ENCODE measurements at regions not wholly inside any gene's neighbourhood (a gene's known extent, or its start where the extent isn't known, plus 50 kb on each side); places are given as distances from the start of the nearest gene placed in this dataset.

DNA sequence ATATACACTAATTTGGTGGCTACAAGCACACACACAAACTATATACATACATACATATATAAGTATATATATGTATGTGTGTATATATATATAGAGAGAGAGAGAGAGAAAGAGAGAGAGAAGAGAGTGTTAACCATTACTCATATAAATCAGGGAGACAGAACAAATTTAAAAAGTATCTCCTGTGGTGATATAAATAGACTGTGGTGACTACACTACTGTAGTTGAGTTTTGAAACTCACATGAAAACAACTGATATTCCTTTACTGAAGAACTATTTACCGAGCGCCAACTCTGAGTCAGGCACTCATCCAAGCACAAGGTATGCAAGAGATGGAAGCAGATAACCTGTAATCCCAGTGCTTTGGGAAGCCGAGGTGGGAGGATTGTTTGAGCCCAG, 67.3 kb upstream of the ANO6 start:
- H2AFZ ChIP-seq (ENCODE audit: low read depth, low read length), result no peak overlapping the region
- H3K9me3 ChIP-seq (ENCODE audit: insufficient read depth, low read length), result 0 out of 2 replicates have a peak, but pooled peaks cover 3% of the 10 kb centered on the region
- no peaks in the 10 kb centered on the region for H3K27me3 ChIP-seq (ENCODE audit: low read depth, low read length)
- no peak overlapping the region for H3K4me2 ChIP-seq (ENCODE audit: low read length)
- no peak overlapping the region for H3K27ac ChIP-seq (ENCODE audit: low read length)
- H4K20me1 ChIP-seq (ENCODE audit: insufficient read depth, low read length), result no peaks in the 10 kb centered on the region
- no peaks in the 10 kb centered on the region for H3K4me1 ChIP-seq (ENCODE audit: low read length)
- H3K9ac ChIP-seq (ENCODE audit: low read length), result no peak overlapping the region
- H3K4me3 ChIP-seq (ENCODE audit: low read length), result no peak overlapping the region
- no peaks in the 10 kb centered on the region for H3K36me3 ChIP-seq (replicated peaks; ENCODE audit: low read depth, low read length)
- TF ChIP-seq, protein P1, sequence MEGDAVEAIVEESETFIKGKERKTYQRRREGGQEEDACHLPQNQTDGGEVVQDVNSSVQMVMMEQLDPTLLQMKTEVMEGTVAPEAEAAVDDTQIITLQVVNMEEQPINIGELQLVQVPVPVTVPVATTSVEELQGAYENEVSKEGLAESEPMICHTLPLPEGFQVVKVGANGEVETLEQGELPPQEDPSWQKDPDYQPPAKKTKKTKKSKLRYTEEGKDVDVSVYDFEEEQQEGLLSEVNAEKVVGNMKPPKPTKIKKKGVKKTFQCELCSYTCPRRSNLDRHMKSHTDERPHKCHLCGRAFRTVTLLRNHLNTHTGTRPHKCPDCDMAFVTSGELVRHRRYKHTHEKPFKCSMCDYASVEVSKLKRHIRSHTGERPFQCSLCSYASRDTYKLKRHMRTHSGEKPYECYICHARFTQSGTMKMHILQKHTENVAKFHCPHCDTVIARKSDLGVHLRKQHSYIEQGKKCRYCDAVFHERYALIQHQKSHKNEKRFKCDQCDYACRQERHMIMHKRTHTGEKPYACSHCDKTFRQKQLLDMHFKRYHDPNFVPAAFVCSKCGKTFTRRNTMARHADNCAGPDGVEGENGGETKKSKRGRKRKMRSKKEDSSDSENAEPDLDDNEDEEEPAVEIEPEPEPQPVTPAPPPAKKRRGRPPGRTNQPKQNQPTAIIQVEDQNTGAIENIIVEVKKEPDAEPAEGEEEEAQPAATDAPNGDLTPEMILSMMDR (IDR thresholded peaks at IDR 0.05; ENCODE audit: low read depth, low read length), result no peak
- TF ChIP-seq EZH2phosphoT487 (IDR thresholded peaks at IDR 0.05; ENCODE audit: low read depth), result no peak
- no peaks in the 10 kb centered on the region for H3K79me2 ChIP-seq (ENCODE audit: low read length)

DNA sequence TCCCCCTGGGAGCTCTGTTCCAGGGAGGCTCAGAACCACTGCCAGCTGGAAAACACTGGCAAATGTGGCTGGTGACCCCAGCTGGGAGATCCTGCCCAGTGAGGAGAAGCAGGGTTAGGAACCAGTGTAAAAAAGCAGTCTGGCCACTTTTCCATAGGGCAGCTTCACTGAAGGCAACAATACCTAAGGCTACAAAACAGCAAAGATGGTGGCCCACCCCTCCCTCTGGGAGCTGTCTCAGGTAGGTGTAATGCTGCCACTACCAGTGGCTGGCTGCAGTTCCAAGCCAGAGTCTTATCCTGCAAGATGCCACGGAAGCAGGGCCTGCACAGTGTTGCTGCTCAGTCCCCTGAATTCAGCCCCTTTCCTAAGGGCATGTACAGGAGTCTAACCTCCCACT, 50.6 kb upstream of the ANO6 start:
- TF ChIP-seq, protein P1 (IDR thresholded peaks at IDR 0.05; ENCODE audit: low read depth, low read length), result no peak
- no peak for TF ChIP-seq EZH2phosphoT487 (IDR thresholded peaks at IDR 0.05; ENCODE audit: low read depth)
- H3K9me3 ChIP-seq (ENCODE audit: insufficient read depth, low read length), result no peaks in the 10 kb centered on the region
- no peaks in the 10 kb centered on the region for H4K20me1 ChIP-seq (ENCODE audit: insufficient read depth, low read length)

GRCh38 chr12:45166056-45166455, 49.8 kb upstream of the ANO6 start:
- Histone ChIP-seq H2AFZ (ENCODE audit: low read depth, low read length) (no peak overlapping the region), H3K27me3 (ENCODE audit: low read depth, low read length) (peaks cover 5% of the 10 kb centered on the region; the same call in 1 of the 2 replicates), H3K79me2 (ENCODE audit: low read length) (no peaks in the 10 kb centered on the region), H3K36me3 (replicated peaks; ENCODE audit: low read depth, low read length) (no peaks in the 10 kb centered on the region), H3K4me3 (ENCODE audit: low read length) (no peak overlapping the region), H3K27ac (ENCODE audit: low read length) (no peak overlapping the region), H3K9ac (ENCODE audit: low read length) (no peak overlapping the region), H3K4me1 (ENCODE audit: low read length) (no peaks in the 10 kb centered on the region), H4K20me1 (ENCODE audit: insufficient read depth, low read length) (no peaks in the 10 kb centered on the region), H3K9me3 (ENCODE audit: insufficient read depth, low read length) (no peaks in the 10 kb centered on the region), H3K4me2 (ENCODE audit: low read length) (no peak overlapping the region)
- TF ChIP-seq, protein P1 (IDR thresholded peaks at IDR 0.05; ENCODE audit: low read depth, low read length), result no peak
- no peak for TF ChIP-seq EZH2phosphoT487 (IDR thresholded peaks at IDR 0.05; ENCODE audit: low read depth)

More for the DNA sequence above, 50.6 kb upstream of the ANO6 start:
- Histone ChIP-seq H3K27me3 (ENCODE audit: low read depth, low read length) (peaks cover 5% of the 10 kb centered on the region; the same call in 1 of the 2 replicates), H3K4me2 (ENCODE audit: low read length) (no peak overlapping the region), H3K36me3 (replicated peaks; ENCODE audit: low read depth, low read length) (no peaks in the 10 kb centered on the region), H3K79me2 (ENCODE audit: low read length) (no peaks in the 10 kb centered on the region), H3K4me3 (ENCODE audit: low read length) (no peak overlapping the region), H3K27ac (ENCODE audit: low read length) (no peak overlapping the region), H3K9ac (ENCODE audit: low read length) (no peak overlapping the region), H2AFZ (ENCODE audit: low read depth, low read length) (no peak overlapping the region), H3K4me1 (ENCODE audit: low read length) (no peaks in the 10 kb centered on the region)
